ENCODE measurements at regions not wholly inside any gene's neighbourhood (a gene's known extent, or its start where the extent isn't known, plus 50 kb on each side); places are given as distances from the start of the nearest gene placed in this dataset.
A peak's percentile ranks its signal among the peaks of the same experiment; 100 is the strongest.

- Histone ChIP-seq H3K27me3 (no peaks in the 10 kb centered on the region), H3K4me3 (no peak overlapping the region), H3K4me1 (peaks cover 8 to 23% (median 13%) of the 10 kb centered on the region in 4 donors), H3K36me3 (no peaks in the 10 kb centered on the region), H3K9me3 (no peaks in the 10 kb centered on the region), H3K27ac (replicated peaks in 1 of 4) (no peak overlapping the region)
- DNase-seq (ENCODE audit: extremely low spot score): no peak
- intact Hi-C loops (cut with DNase I): no loop called here
- 84% methylated on average over 5 of the region's 5 CpGs for WGBS
- no peak for TF ChIP-seq POLR2AphosphoS5 (IDR thresholded peaks at IDR 0.05)
- no peak for TF ChIP-seq EP300 (IDR thresholded peaks at IDR 0.05)
- TF ChIP-seq CTCF (IDR thresholded peaks at IDR 0.05): no peak
These were observed 88.5 kb upstream of the PFN2 start for GRCh38 chr3:150059241-150059640.

DNA sequence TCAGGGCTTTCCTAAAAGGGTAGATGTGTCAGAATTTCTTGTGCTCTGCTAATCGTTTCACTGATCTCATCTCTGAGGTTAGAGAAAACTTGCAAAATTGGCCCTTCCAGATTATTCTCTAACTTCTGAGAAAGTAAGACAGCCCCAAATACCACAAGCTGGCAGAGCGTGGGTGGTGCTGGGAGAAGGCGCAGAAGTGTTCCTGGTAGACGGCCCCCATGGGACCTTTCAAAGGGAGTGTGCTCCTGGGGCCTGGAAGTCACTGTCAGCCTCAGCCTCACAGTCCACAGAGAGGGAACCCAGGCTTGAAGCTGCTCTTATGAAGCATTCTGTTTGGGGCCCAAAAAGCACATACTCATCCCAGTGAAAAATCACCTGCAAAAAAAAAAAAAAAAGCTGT lies 86.5 kb upstream of the PFN2 start:
- intact Hi-C loops (cut with DNase I): no loop called here
- no peaks in the 10 kb centered on the region for H3K36me3 ChIP-seq
- TF ChIP-seq EP300 (IDR thresholded peaks at IDR 0.05) (no peak), POLR2A (IDR thresholded peaks at IDR 0.05; ENCODE audit: low read depth) (no peak), CTCF (IDR thresholded peaks at IDR 0.05) (no peak), POLR2AphosphoS5 (IDR thresholded peaks at IDR 0.05) (no peak)
- no peak overlapping the region for H3K4me3 ChIP-seq
- peak; percentile 24 for DNase-seq (ENCODE audit: extremely low spot score)
- peaks cover 7 to 12% (median 10%) of the 10 kb centered on the region in 4 donors for H3K4me1 ChIP-seq
- 98% methylated on average over 4 of the region's 4 CpGs for WGBS
- no peaks in the 10 kb centered on the region for H3K27me3 ChIP-seq
- no peaks in the 10 kb centered on the region for H3K9me3 ChIP-seq
- no peak overlapping the region for H3K27ac ChIP-seq (replicated peaks in 1 of 4)

- Histone ChIP-seq H3K36me3 (no peaks in the 10 kb centered on the region), H3K27me3 (no peaks in the 10 kb centered on the region), H3K4me3 (no peak overlapping the region), H3K9me3 (no peaks in the 10 kb centered on the region), H3K27ac (replicated peaks in 1 of 4) (no peak overlapping the region), H3K4me1 (no peaks in the 10 kb centered on the region)
- no peak for TF ChIP-seq EP300 (IDR thresholded peaks at IDR 0.05)
- no peak for TF ChIP-seq CTCF (IDR thresholded peaks at IDR 0.05)
- no peak for TF ChIP-seq POLR2AphosphoS5 (IDR thresholded peaks at IDR 0.05)
- TF ChIP-seq POLR2A (IDR thresholded peaks at IDR 0.05; ENCODE audit: low read depth): no peak
- no peak for DNase-seq (ENCODE audit: extremely low spot score)
- intact Hi-C loops (cut with DNase I): no loop called here
- WGBS: 94% methylated on average over 6 of the region's 6 CpGs
These were observed 84.6 kb upstream of the PFN2 start for GRCh38 chr3:150055332-150055731.

- peak; percentile 55 for DNase-seq (ENCODE audit: extremely low spot score)
- no peaks in the 10 kb centered on the region for H3K4me1 ChIP-seq
- H3K27me3 ChIP-seq: no peaks in the 10 kb centered on the region
- H3K9me3 ChIP-seq: no peaks in the 10 kb centered on the region
- TF ChIP-seq POLR2AphosphoS5 (IDR thresholded peaks at IDR 0.05) (no peak), CTCF (IDR thresholded peaks at IDR 0.05) (no peak), POLR2A (IDR thresholded peaks at IDR 0.05; ENCODE audit: low read depth) (no peak), EP300 (IDR thresholded peaks at IDR 0.05) (no peak)
- H3K4me3 ChIP-seq: no peak overlapping the region
- no peak overlapping the region for H3K27ac ChIP-seq (replicated peaks in 1 of 4)
- intact Hi-C loops (cut with DNase I): no loop called here
- H3K36me3 ChIP-seq: no peaks in the 10 kb centered on the region
- 100% methylated on average over 2 of the region's 2 CpGs for WGBS
These were observed 83.9 kb upstream of the PFN2 start for GRCh38 chr3:150054635-150055034.

GRCh38 chr3:150050510-150050909 lies 79.8 kb upstream of the PFN2 start:
- H3K27me3 ChIP-seq: peaks cover 0 to 4% (median 0%) of the 10 kb centered on the region in 4 donors
- no peaks in the 10 kb centered on the region for H3K36me3 ChIP-seq
- peak; percentile 91 for DNase-seq (ENCODE audit: extremely low spot score)
- intact Hi-C loops (cut with DNase I): no loop called here
- 93% methylated on average over 25 of the region's 25 CpGs for WGBS
- no peak overlapping the region for H3K27ac ChIP-seq (replicated peaks in 1 of 4)
- H3K4me1 ChIP-seq: no peaks in the 10 kb centered on the region
- TF ChIP-seq POLR2A (IDR thresholded peaks at IDR 0.05; ENCODE audit: low read depth) (no peak), POLR2AphosphoS5 (IDR thresholded peaks at IDR 0.05) (no peak), EP300 (IDR thresholded peaks at IDR 0.05) (no peak), CTCF (IDR thresholded peaks at IDR 0.05) (no peak)
- no peak overlapping the region for H3K4me3 ChIP-seq
- no peaks in the 10 kb centered on the region for H3K9me3 ChIP-seq
